ENCODE measurements at regions not wholly inside any gene's neighbourhood (a gene's known extent, or its start where the extent isn't known, plus 50 kb on each side); places are given as distances from the start of the nearest gene placed in this dataset.

DNA sequence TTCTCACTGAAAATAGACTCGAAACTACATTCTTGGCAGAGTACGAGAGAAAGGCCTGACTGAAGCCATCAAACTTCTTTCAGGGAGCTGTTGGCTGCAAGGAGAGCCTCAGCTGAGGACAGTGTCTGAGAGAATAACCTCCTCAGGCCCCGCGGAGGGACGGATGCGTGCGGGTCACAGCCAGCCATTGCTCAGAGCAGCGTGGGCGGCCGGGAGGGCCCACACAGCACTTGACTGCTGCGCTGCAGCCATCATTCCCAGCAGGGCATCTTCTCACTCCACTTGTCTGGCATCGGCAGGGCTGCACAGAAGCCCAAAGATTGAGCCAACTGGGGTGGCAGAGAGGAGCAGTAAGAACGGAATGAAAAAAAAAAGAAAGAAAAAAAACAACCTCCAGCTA is 113.5 kb downstream of the XCL2 start:
- Histone ChIP-seq H3K9ac (ENCODE audit: low read depth in 1 of 3, low read length in 3 of 3) (no peak overlapping the region), H3K9me3 (ENCODE audit: control insufficient read depth in 3 of 3, low read length in 3 of 3) (no peaks in the 10 kb centered on the region), H3K4me1 (ENCODE audit: control insufficient read depth in 3 of 3, insufficient read depth in 3 of 3, low read length in 3 of 3) (peaks cover 19 to 26% (median 22%) of the 10 kb centered on the region in 3 donors), H3K36me3 (ENCODE audit: control insufficient read depth in 3 of 3, insufficient read depth in 3 of 3, low read length in 3 of 3) (no peaks in the 10 kb centered on the region), H3K27me3 (ENCODE audit: control insufficient read depth in 3 of 3, insufficient read depth in 3 of 3, low read length in 3 of 3) (no peaks in the 10 kb centered on the region), H3K4me3 (ENCODE audit: low read length in 3 of 3) (no peak overlapping the region), H3K27ac (ENCODE audit: low read depth, low read length) (no peak overlapping the region)

DNA sequence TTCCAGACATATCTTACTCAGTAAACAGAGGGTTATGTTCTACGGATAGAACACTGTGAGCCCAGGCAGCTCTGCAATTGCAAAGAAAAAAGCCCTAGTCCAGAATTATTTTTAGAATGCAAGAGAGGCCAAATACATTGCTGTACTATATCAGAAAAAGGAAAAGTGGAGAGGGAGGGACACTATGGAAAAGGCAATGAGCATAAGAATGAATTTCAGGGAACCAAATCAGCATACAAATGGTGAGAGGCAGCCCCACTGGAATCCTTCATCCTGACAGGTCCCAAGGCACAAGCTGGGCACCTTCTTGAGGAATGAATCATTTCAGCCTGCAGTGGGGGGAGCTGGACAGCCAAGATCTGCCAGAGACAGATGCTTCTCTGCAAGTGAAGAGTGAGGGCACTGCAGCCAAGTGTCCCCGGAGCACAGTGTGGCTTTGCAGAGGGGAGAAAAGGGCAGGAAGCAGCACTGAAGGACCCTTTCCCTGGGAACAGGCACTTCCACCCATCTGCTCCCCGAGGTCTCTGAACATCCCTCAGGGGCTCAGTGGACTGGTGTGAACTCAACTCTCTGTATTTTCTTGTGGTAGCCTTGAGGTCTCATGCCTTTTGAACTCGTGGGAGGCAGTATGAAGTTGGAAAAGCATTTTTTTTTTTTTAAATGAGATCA is 115.6 kb downstream of the XCL2 start:
- no peak overlapping the region for H3K4me3 ChIP-seq (ENCODE audit: low read length in 3 of 3)
- H3K27me3 ChIP-seq (ENCODE audit: control insufficient read depth in 3 of 3, insufficient read depth in 3 of 3, low read length in 3 of 3), result no peaks in the 10 kb centered on the region
- peaks cover 19 to 26% (median 22%) of the 10 kb centered on the region in 3 donors for H3K4me1 ChIP-seq (ENCODE audit: control insufficient read depth in 3 of 3, insufficient read depth in 3 of 3, low read length in 3 of 3)
- peak overlapping the region; percentile 13 for H3K27ac ChIP-seq (ENCODE audit: low read depth, low read length)
- peak overlapping the region in 1 of 3 donors; percentile 44 for H3K9ac ChIP-seq (ENCODE audit: low read depth in 1 of 3, low read length in 3 of 3)
- no peaks in the 10 kb centered on the region for H3K36me3 ChIP-seq (ENCODE audit: control insufficient read depth in 3 of 3, insufficient read depth in 3 of 3, low read length in 3 of 3)
- no peaks in the 10 kb centered on the region for H3K9me3 ChIP-seq (ENCODE audit: control insufficient read depth in 3 of 3, low read length in 3 of 3)

DNA sequence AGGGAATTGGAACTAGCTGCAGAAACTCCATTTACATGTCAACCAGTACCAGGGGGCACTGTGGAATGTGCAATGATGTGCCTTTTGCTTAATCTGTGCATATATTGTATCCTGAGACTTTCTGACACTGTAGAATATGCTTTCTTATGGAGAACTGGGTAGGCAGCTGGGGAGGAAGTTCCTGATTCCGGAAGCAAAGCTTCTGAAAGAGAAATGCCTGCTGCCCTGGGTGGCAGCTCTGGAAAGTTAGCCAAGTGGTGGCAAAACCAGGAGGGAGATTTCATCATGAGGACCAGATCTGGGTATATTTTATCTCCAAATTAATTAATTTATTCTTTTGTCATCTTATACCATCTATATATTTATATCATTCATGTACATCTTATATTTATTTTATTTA is 116.7 kb downstream of the XCL2 start:
- no peak overlapping the region for H3K27ac ChIP-seq (ENCODE audit: low read depth, low read length)
- no peak overlapping the region for H3K4me3 ChIP-seq (ENCODE audit: low read length in 3 of 3)
- no peaks in the 10 kb centered on the region for H3K27me3 ChIP-seq (ENCODE audit: control insufficient read depth in 3 of 3, insufficient read depth in 3 of 3, low read length in 3 of 3)
- H3K9me3 ChIP-seq (ENCODE audit: control insufficient read depth in 3 of 3, low read length in 3 of 3), result no peaks in the 10 kb centered on the region
- H3K9ac ChIP-seq (ENCODE audit: low read depth in 1 of 3, low read length in 3 of 3), result no peak overlapping the region
- peaks cover 19 to 26% (median 22%) of the 10 kb centered on the region in 3 donors for H3K4me1 ChIP-seq (ENCODE audit: control insufficient read depth in 3 of 3, insufficient read depth in 3 of 3, low read length in 3 of 3)
- H3K36me3 ChIP-seq (ENCODE audit: control insufficient read depth in 3 of 3, insufficient read depth in 3 of 3, low read length in 3 of 3), result no peaks in the 10 kb centered on the region

GRCh38 chr1:168424281-168424680 is 119.5 kb downstream of the XCL2 start:
- Histone ChIP-seq H3K9ac (ENCODE audit: low read depth in 1 of 3, low read length in 3 of 3) (no peak overlapping the region), H3K4me3 (ENCODE audit: low read length in 3 of 3) (no peak overlapping the region), H3K27me3 (ENCODE audit: control insufficient read depth in 3 of 3, insufficient read depth in 3 of 3, low read length in 3 of 3) (no peaks in the 10 kb centered on the region), H3K36me3 (ENCODE audit: control insufficient read depth in 3 of 3, insufficient read depth in 3 of 3, low read length in 3 of 3) (no peaks in the 10 kb centered on the region), H3K4me1 (ENCODE audit: control insufficient read depth in 3 of 3, insufficient read depth in 3 of 3, low read length in 3 of 3) (peaks cover 12 to 22% (median 18%) of the 10 kb centered on the region in 3 donors), H3K9me3 (ENCODE audit: control insufficient read depth in 3 of 3, low read length in 3 of 3) (no peaks in the 10 kb centered on the region), H3K27ac (ENCODE audit: low read depth, low read length) (no peak overlapping the region)

DNA sequence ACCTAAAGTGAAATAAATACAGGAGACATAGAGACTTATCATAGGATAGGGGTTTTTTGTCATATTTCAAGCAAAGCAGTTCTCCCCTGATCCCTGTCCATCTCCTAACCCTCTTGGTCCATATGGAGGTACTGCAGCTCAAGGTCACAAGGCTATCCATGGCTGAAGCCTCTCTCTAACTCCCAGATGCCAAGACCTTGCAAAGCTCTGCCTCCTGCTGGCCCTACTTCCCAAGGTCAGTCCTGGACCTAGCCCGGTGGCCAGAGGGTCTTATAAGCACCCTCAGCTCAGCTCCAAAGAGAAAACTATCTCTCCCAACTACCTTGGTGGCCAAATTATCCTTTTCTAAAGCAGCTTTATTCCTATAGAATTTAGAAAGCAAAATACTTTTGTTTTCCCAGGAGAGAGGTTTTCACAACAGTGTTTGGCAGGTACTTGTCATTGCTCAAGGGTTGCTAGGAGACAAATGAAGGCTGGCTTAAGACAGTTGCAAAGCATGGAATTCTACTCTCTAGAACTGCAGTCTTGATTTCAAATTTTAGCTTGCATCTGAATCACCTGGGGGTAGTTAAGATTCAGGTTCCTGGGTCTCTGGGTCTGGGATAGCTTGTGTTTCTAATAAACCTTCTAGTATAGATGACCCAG is 121.5 kb downstream of the XCL2 start:
- Histone ChIP-seq H3K36me3 (ENCODE audit: control insufficient read depth in 3 of 3, insufficient read depth in 3 of 3, low read length in 3 of 3) (no peaks in the 10 kb centered on the region), H3K4me3 (ENCODE audit: low read length in 3 of 3) (no peak overlapping the region), H3K27ac (ENCODE audit: low read depth, low read length) (no peak overlapping the region), H3K9me3 (ENCODE audit: control insufficient read depth in 3 of 3, low read length in 3 of 3) (no peaks in the 10 kb centered on the region), H3K9ac (ENCODE audit: low read depth in 1 of 3, low read length in 3 of 3) (no peak overlapping the region), H3K4me1 (ENCODE audit: control insufficient read depth in 3 of 3, insufficient read depth in 3 of 3, low read length in 3 of 3) (peaks cover 2 to 11% (median 7%) of the 10 kb centered on the region in 3 donors), H3K27me3 (ENCODE audit: control insufficient read depth in 3 of 3, insufficient read depth in 3 of 3, low read length in 3 of 3) (no peaks in the 10 kb centered on the region)

DNA sequence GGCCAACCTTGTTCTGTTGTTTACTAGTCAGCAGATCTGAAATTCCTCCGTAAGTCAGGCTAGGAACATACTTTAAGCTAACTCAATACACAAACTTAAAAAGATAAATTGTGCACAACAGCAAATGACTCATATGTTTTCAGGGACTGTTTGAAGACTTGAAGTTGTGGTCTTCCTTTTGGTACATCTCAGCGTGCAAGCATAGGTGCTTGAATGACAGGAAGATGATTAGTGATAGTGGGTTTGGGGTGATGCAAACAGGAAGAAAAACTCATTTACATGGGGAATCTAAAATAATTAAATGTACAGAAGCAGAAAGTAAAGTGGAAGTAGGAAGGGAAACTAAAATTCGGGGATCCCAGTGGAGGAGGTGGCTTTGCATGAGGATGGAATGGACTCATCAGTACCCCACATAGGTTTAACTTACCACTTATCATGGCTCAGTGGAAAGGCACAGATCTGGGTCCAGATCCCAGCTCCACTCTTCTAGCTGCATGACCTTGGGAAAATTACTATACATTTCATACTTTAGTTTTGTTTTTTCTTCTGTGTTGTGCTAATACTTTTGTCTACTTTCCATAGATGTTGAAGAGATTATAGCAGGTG is 122.3 kb downstream of the XCL2 start:
- no peak overlapping the region for H3K9ac ChIP-seq (ENCODE audit: low read depth in 1 of 3, low read length in 3 of 3)
- H3K4me1 ChIP-seq (ENCODE audit: control insufficient read depth in 3 of 3, insufficient read depth in 3 of 3, low read length in 3 of 3), result peaks cover 0 to 5% (median under 1%) of the 10 kb centered on the region in 3 donors
- H3K4me3 ChIP-seq (ENCODE audit: low read length in 3 of 3), result no peak overlapping the region
- no peaks in the 10 kb centered on the region for H3K9me3 ChIP-seq (ENCODE audit: control insufficient read depth in 3 of 3, low read length in 3 of 3)
- H3K36me3 ChIP-seq (ENCODE audit: control insufficient read depth in 3 of 3, insufficient read depth in 3 of 3, low read length in 3 of 3), result no peaks in the 10 kb centered on the region
- H3K27ac ChIP-seq (ENCODE audit: low read depth, low read length), result no peak overlapping the region
- H3K27me3 ChIP-seq (ENCODE audit: control insufficient read depth in 3 of 3, insufficient read depth in 3 of 3, low read length in 3 of 3), result no peaks in the 10 kb centered on the region

GRCh38 chr1:168420177-168420576 is 123.6 kb downstream of the XCL2 start:
- Histone ChIP-seq H3K27me3 (ENCODE audit: control insufficient read depth in 3 of 3, insufficient read depth in 3 of 3, low read length in 3 of 3) (no peaks in the 10 kb centered on the region), H3K27ac (ENCODE audit: low read depth, low read length) (no peak overlapping the region), H3K9ac (ENCODE audit: low read depth in 1 of 3, low read length in 3 of 3) (no peak overlapping the region), H3K4me3 (ENCODE audit: low read length in 3 of 3) (no peak overlapping the region), H3K9me3 (ENCODE audit: control insufficient read depth in 3 of 3, low read length in 3 of 3) (no peaks in the 10 kb centered on the region), H3K36me3 (ENCODE audit: control insufficient read depth in 3 of 3, insufficient read depth in 3 of 3, low read length in 3 of 3) (no peaks in the 10 kb centered on the region), H3K4me1 (ENCODE audit: control insufficient read depth in 3 of 3, insufficient read depth in 3 of 3, low read length in 3 of 3) (peaks cover 0 to 2% (median 0%) of the 10 kb centered on the region in 3 donors)

DNA sequence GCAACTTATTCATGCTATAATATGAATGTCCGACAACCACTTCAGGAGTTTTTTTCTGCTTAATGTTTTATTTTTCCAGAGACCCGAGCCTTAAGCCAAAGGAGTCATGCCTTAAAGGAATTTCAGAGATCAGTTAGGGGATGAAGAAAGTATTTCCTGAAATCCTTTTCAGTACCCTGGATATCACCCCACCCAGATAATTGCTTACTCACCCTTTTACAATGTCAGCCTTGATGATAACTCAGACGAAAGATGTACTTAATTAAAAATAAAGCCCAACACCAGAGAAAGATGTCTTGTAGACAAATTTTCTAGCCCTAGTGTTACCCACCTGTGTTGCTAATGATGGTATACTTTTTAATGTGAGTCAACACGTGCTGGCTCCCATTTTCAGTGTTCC is 124.1 kb downstream of the XCL2 start:
- no peaks in the 10 kb centered on the region for H3K27me3 ChIP-seq (ENCODE audit: control insufficient read depth in 3 of 3, insufficient read depth in 3 of 3, low read length in 3 of 3)
- H3K4me3 ChIP-seq (ENCODE audit: low read length in 3 of 3), result no peak overlapping the region
- H3K9ac ChIP-seq (ENCODE audit: low read depth in 1 of 3, low read length in 3 of 3), result no peak overlapping the region
- no peaks in the 10 kb centered on the region for H3K9me3 ChIP-seq (ENCODE audit: control insufficient read depth in 3 of 3, low read length in 3 of 3)
- H3K4me1 ChIP-seq (ENCODE audit: control insufficient read depth in 3 of 3, insufficient read depth in 3 of 3, low read length in 3 of 3), result peaks cover 0 to 3% (median 0%) of the 10 kb centered on the region in 3 donors
- H3K27ac ChIP-seq (ENCODE audit: low read depth, low read length), result no peak overlapping the region
- H3K36me3 ChIP-seq (ENCODE audit: control insufficient read depth in 3 of 3, insufficient read depth in 3 of 3, low read length in 3 of 3), result no peaks in the 10 kb centered on the region

DNA sequence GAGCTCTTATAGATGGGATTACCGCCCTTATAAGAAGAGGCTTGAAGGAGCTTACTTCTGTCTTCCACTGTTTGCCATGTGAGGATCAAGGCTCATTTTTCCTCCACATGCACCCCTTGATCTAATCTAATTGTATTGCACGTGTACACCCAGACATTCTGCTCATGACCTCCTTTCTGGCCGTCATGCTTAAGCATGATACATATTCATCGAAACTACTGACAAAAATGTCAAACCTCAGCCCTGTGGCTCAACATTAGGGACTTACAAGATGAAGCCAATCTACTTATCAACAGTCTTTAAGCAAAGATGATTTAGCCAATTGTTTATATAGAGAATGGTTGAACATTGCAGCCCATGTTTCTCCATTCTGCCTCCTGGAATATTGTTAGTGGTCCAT is 127.6 kb downstream of the XCL2 start:
- H3K27me3 ChIP-seq (ENCODE audit: control insufficient read depth in 3 of 3, insufficient read depth in 3 of 3, low read length in 3 of 3), result no peaks in the 10 kb centered on the region
- no peak overlapping the region for H3K27ac ChIP-seq (ENCODE audit: low read depth, low read length)
- H3K4me3 ChIP-seq (ENCODE audit: low read length in 3 of 3), result no peak overlapping the region

DNA sequence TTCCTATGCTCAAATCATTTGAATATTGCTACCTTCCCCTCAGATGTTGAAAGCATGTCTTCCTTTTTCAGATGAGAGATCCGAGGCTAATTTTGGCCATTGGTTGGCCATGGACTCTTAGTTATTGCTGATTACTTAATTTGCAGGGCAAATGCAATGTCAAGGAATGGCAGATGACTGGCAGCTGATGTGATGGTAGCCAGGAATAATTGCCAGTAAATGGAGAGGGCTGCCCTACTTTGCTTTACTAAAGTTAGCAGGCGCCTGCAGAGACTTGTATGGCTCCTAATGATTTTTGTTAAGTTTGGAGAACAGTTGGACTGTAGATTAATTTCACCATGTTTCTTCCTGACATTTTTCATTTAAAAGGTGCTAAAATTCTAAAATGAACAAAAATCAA is 128.9 kb downstream of the XCL2 start:
- no peaks in the 10 kb centered on the region for H3K9me3 ChIP-seq (ENCODE audit: control insufficient read depth in 3 of 3, low read length in 3 of 3)
- H3K27ac ChIP-seq (ENCODE audit: low read depth, low read length), result peak overlapping the region; percentile 76
- no peaks in the 10 kb centered on the region for H3K27me3 ChIP-seq (ENCODE audit: control insufficient read depth in 3 of 3, insufficient read depth in 3 of 3, low read length in 3 of 3)
- peaks cover 0 to 3% (median 0%) of the 10 kb centered on the region in 3 donors for H3K4me1 ChIP-seq (ENCODE audit: control insufficient read depth in 3 of 3, insufficient read depth in 3 of 3, low read length in 3 of 3)
- peak overlapping the region in 1 of 3 donors; percentile 8 for H3K9ac ChIP-seq (ENCODE audit: low read depth in 1 of 3, low read length in 3 of 3)
- no peak overlapping the region for H3K4me3 ChIP-seq (ENCODE audit: low read length in 3 of 3)
- no peaks in the 10 kb centered on the region for H3K36me3 ChIP-seq (ENCODE audit: control insufficient read depth in 3 of 3, insufficient read depth in 3 of 3, low read length in 3 of 3)

More for the DNA sequence above, 127.6 kb downstream of the XCL2 start:
- Histone ChIP-seq H3K9ac (ENCODE audit: low read depth in 1 of 3, low read length in 3 of 3) (no peak overlapping the region), H3K9me3 (ENCODE audit: control insufficient read depth in 3 of 3, low read length in 3 of 3) (no peaks in the 10 kb centered on the region), H3K4me1 (ENCODE audit: control insufficient read depth in 3 of 3, insufficient read depth in 3 of 3, low read length in 3 of 3) (peaks cover 0 to 3% (median 0%) of the 10 kb centered on the region in 3 donors), H3K36me3 (ENCODE audit: control insufficient read depth in 3 of 3, insufficient read depth in 3 of 3, low read length in 3 of 3) (no peaks in the 10 kb centered on the region)
